HG03196 (cell line): ENCODE measurements at regions not wholly inside any gene's neighbourhood (a gene's known extent, or its start where the extent isn't known, plus 50 kb on each side); places are given as distances from the start of the nearest gene placed in this dataset.
"Not testable (repeated sequence)": the region's sequence is repeated elsewhere in the genome, so short reads cannot be mapped to it uniquely, and the experiment has no call there.

Experiments
- ATAC-seq: cut with Tn5 transposase; IDR thresholded peaks from one replicate; pipeline ENCODE4 v1.9.1; 2021; ENCODE audit not compliant: unreplicated experiment

DNA sequence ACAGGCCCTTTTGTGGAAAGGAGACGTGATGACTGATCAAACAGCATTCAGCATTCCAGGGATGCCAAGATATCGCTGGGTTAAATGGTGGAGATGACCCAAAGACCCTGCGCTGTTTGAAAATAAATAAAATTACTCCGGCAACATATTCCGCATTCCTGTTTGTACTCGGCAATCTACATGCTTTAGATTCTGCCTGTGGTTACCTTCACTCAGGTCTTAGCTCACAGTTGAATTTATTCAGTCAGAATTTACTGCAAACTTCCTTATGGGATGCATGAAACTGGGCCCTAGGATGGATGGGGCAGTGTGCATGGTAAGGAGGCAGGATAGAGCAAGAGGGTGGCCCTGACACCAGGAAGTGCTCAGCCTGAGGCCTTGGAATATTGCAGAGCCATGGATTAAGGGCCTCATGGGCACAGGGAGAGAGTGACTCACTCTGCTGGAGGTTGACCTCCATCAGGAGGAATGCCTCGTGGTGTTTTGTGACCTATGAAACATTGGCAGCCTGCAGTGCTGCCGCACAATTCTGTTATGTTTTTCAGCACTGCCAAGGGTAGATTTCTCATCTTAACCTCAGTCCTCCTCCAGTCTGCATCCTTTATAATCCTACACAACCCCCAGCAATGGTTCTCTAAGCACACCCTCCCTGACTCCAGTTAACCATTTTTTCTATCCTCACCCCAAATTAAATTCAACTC lies 321.4 kb downstream of the IRS1 start:
- no peak for ATAC-seq

DNA sequence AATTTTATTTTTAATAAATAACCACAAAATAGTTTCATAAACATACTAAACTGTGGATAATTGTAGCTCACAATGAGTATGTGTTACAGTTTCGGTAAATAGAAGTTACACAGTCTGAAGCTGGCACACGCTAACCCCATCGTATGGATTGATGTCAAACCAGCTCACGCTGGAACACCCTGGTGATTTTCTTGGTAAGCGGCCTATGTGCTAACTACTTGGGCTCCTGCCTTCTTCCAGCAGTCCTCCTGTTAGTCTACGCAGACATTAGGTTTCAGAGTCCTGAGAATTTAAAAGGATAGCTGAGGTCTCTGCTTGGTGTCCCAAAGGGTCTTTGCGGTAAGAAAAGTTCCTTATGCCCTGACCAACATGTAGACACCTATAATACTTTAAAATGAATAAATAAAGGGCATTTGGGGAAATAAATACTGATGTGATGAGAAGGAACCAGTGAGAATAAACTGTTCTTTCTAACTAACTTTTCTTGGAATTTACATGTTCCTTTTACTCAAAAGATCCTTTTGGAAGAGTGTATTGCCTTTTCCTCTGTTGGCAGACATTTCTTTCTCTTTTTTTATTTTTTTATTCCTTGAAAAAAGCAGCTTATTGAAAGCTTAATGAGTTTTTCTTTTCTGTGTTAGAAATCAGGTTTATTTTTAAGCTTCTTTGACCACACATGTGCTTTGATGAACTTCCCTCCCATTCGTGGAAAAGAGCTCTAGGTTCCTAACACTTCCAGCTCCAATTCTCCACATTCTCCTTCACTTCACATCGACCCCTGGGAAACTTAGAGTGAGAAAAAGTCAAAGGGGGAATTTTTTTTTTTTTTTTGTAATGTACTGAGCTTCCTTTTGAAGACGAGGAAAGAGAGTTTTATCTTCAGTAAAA lies 322.2 kb downstream of the IRS1 start:
- ATAC-seq = no peak

DNA sequence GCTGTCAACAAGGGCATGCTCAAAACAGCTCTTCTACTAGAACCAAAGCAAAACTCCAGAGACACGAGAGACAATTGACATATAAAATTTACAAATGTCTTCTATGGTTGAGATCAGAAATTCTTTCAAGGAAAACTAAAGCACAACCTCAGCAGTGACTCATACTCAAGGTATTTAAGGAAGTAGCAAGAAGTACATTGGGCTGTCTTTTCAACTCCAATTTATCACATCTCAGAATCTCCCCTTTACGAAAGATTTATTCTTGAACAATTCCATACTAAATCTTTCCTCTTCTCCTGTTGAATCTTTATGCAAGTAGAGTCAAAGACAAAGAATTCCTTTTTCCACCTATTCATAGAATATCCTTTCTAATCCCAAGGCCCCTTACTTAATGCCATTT lies 324.0 kb downstream of the IRS1 start:
- ATAC-seq = no peak

DNA sequence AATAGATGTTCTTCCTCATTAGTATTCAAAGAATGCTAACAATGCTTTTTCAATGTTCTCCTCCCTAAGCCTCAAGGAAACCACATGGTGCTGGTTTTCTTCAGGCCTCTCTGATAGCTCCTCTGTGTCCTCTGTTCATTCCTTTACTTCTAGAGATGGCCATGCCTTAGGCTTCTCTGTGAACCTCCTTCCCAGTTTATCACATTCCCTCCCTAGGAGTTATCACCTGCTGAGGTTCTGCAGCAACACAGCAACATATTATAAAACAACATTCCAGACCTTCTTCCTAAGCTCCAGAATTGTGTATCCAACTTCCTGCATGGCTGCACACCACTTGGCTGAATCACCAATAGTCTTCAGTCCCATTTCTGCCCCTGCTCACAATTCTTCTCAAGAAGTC lies 325.5 kb downstream of the IRS1 start:
- no peak for ATAC-seq

DNA sequence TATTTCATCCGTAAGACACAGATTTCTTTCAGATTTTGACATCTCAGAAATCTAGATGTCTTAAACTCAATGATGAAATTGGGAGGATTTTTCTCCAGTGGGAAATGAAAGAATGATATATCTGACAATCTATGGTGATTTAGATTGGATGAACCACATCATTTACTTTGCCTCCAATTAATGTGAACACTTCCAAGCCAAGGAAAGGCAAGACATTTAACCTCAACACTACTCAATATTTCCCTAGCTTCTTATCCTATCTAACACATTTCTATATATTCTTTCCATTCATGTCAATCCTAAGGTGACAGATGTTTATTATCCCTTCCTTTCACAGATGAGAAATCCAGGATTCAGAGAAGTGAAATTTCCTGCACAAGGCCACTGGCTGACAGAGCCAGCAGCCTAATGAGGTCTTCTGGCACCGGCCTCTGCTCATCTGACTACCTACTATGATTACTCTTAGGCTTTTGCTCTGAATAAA lies 327.6 kb downstream of the IRS1 start:
- no peak for ATAC-seq

DNA sequence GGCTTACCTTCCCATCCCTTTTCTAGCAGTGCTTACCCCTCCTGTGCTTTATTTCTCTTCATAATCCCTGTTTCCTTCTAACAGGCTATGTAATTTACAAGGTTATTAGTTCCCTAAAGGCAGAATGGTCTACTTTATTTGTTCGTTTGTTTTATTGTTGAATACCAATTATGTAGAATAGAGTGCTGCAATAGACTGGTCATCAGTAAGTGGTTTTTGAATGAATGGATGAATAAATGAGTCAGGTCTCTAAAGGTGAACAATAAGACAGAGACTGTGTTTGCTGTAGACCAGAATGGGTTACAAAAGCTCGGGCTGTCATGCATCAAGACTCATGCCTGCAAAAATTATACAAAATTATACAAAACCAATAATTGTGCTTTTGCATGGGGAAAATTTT lies 332.0 kb downstream of the IRS1 start:
- no peak for ATAC-seq

DNA sequence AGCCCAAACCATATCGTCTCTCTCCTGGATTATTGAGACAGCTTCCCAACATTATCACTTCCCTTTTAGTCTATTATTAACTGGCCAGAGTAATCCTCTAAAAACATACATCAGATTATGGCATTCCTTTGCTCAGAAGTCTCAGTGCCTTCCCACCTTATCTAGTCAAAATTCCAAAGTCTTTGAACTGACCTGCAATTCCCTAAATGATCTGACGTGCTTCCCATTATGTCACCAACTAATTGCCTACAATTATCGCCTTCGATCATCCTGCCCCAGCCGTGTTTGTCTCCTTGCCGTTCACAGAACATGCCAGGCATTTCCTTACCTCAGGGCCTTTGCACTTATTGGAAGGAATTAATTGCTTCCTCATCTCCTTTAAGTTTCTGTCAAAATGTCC lies 332.4 kb downstream of the IRS1 start:
- ATAC-seq = no peak

DNA sequence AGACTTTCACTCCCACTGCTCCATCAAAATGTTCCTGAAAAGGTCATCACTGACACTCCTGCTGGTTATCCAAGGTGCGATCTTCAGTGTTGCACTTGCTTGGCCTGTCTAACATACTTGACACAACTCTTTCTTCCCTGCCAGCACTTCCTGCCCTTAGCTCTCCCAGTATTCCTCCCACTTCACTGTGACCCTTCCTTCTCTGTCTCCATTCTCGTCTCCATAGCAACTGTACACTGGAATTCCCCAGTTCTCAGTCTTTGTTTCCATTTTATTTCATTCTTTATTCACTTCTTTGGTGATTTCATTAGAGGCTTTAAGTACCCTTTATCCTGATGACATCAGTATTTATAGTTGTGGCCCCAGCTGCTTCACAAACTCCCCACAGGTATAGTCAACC lies 333.0 kb downstream of the IRS1 start:
- ATAC-seq = no peak

DNA sequence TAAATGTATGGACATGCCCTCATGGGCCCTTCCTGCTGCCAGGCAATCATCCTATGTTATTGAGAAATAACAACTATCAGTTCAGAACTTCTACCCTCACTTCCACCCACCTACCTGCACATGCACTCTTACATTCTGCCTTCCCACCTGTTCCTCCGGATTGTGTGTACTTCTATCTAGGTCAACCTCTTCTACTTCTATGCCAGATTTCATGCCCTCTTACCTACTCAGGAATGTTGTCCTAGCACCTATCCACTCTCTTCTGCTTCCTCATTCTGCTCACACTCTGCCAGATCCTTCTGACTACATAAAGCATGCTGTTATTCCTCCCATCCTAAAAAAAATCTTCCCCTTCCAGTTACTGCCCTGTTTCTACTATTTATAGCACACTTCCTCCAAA lies 333.5 kb downstream of the IRS1 start:
- no peak for ATAC-seq

DNA sequence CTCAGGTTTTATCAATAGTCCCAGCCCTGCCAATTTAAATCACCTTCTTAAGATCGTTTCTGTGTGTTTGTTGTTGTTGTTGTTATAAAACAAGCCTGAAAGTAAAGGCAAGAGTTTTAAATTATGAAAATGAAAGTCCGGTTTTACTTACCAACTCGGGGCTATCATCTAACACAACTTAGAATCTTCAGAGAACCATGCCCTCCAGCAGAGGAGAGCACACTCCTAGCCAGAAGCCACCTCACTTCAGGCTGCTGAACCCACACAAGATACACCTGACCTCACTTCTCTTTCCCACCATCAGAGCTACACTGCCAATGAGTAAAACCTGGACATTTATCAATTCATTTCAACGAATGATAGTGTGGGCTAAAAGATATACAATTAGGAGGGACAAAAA lies 335.2 kb downstream of the IRS1 start:
- ATAC-seq = no peak

DNA sequence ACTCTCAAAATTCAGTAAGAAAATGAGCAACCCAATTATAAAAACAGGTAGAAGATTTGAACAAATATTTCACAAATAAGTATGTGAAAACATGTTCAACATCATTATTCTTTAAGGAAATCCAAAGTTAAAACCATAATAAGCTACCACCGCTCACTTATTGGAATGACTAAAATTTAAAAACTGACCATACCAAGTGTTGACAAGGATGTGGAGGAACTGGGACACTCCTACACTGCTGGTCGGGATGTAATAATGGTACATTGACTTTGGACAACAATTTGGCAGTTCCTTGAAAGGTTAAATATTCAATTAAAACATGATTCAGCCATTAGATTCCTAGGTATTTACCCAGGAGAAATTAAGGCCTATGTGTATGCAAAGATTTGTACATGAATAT lies 336.5 kb downstream of the IRS1 start:
- no peak for ATAC-seq

DNA sequence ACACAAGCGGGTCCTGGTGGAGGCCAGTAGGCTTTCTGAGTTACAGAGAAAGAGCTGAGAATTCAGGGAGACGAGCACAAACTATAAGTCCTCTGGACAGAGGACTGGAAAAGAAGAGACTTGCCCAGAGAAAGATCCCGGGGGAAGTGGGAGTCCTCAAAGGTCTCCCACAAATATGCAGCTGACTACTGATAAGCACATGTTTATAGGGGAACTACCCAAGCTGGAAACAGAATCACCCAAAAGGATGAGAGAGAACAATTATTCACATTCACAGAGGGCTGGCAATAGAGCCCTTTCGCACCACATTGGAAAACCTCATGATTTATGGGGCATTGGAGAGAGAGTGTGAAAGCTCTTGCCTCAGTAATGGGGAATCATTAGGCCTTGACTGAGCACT lies 337.6 kb downstream of the IRS1 start:
- ATAC-seq = no peak

DNA sequence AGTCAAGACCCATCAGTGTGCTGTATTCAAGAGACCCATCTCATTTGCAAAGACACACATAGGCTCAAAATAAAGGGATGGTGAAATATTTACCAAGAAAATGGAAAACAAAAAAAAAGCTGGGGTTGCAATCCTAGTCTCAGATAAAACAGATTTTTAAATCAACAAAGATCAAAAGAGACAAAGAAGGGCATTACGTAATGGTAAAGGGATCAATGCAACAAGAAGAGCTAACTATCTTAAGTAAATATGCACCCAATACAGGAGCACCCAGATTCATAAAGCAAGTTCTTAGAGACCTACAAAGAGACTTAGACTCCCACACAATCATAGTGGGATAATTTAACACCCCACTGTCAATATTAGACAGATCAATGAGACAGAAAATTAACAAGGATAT lies 343.5 kb downstream of the IRS1 start:
- ATAC-seq = not testable (repeated sequence)

DNA sequence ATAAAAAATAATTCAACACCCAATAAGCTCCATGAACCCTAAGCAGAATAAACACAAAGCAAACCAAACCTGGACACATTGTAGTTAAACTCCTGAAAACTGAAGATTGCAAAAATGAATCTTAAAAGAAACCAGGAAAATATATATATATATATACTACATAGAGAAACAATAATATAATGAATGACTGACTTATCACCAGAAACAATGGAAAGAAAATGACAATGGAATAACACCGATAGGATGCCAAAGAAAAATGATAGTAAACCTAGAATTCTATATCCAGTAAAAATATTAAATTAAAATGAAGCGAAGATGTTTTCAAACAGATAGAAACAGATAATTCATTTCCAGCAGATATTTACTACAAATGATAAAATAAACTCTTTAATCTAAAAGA lies 346.9 kb downstream of the IRS1 start:
- ATAC-seq = no peak

DNA sequence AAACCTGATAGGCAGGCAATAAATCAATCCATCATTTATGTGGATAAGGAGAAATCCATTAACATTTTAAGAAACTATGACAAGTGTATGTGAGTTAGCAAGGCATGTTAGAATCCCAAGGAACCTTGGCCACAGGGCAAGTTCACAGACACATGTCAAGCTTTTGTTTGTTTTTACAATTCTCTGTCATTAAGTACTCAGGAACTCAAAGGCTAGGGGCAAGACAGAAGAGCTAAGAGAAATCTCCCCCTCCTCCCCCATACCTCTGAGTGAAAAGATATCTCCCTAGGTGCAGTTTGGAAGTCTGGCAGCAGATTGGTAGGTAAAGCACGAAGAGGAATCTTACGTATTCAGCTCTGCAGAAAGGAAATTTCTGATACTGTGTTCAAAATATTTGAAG lies 348.1 kb downstream of the IRS1 start:
- ATAC-seq = no peak

DNA sequence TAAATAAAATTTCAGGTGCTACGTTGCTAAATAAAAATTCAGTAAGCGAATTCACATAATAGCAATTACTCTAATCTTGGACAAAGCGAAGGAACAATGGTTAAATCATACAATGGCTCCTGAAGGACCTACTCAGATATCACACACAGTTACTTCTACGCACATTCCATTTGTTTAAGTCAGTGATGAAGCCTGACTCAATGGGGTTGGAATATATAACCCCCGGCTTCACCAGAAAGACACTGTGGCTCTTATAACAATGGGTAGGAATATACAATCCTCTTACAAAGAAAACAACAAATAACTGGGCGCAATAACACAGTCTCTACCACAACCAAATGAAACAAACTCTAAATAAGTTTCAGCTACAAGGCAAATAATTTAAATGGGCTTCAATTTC lies 349.5 kb downstream of the IRS1 start:
- no peak for ATAC-seq

DNA sequence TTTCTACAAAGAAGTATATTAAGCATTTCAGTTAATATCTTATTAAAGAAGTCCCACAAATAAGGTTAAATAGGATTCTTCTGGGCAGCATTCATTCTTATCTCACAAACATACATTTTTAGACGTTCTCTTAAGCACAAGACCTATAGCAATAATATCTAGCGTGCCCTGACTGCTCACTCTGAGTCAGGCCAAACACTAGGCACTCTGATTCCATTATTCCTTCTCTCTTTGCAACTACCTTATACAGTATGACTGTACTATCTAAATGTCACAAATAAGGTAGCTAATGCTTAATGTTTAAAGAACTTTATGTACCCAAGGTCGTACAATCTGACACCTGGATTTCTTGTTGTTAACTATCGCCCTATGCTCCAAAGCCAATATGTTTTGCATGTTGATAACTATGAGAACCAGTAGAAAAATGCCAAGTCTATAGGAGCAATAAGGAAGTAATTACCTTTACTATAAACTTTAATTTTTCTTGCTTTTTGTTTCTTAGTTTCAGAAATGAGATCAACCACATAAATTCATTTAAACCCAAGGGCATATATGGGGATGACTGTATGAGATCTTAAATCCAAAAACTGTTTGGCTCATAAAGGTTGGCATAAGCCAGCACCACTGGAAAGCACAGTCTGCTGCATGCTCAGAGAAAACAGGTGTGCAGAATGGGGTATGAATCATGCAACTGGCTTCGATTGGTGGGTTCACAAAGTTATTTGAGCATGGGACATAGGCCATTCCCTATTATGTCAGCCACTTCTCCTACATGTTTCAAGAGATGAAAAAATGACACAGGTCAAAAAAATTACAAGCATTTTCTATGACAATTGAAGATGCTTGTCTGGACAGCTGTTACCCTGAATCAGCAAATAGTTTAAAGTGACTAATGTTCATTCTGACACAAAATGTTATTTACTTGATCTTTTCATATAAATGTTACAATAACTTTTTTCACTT lies 352.0 kb downstream of the IRS1 start:
- no peak for ATAC-seq

DNA sequence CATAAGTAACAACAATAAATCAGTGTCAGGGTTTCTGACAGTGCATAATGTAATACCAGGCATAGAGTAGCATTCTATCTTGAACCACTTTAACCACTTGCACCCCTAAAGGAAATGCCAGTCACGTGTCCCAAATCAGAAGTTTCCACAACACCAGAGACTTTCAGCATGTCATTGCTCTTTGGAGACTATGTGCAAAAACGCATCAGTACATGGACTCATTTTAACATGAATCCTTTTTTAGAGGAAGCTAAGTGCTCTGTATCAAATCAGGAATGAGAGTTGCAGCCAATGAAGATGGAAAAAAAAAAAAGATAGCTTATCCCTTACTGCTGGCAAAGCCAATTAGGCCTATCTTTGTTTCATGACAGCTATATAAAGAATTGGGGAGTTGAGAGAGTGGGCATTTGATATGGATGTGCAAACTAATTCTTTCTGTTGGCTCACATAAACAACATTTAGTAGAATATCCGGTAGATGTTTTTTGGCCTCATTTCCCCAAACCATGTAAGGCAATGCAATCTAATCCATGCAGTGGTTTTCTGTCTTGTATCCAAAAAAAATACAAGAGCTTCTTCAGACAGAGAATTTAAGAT lies 353.1 kb downstream of the IRS1 start:
- ATAC-seq = no peak

DNA sequence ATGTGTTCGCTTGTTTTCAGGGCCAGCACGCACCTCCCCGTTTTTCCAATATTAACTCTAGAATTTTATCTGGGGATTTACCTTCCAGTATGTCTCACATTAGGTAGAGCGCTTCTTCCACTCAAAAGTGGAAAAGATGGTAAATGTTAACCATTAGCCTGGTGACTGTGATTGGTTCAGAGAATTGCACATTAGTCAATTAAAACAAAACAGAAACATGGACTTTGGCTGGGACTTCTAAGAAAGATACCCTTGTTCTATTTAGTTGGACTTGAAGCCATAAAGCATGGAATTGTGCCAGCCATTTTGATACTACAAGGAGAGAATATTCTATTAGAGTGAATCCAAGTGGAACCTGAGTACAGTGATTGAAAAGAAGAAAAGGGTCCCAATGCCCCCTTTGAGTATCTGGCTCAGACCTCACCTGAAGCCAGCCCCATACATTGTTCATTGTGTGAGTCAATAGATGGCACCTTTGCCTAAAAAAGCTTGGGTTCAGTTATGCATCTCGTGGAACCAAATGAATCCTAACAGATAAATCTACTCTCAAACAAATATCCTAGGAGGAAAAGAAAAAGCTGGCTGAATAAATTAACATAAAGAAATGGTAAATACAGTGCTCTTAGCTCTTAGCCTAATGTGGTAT lies 354.3 kb downstream of the IRS1 start:
- ATAC-seq = no peak

DNA sequence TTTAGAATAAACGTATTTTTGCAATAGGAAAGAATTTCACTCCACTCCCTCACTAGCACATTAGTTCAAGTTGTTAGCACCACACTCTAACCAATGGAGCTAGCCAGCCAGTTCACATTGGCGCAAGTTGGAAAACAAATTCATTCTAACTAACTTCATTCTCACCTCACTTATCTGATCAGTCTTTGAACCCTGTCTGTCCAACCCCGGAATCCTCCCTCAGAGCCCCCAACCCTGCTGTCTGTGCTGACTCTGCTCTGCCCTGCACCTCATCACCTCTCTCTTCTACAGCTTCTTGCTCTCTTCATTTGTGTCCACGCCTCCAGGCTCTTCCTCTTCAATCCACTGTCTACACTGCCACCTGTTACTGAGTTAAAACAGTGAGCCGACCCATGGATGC lies 356.5 kb downstream of the IRS1 start:
- no peak for ATAC-seq
